Large intestine (tissue), 3 donors: ENCODE measurements at regions not wholly inside any gene's neighbourhood (a gene's known extent, or its start where the extent isn't known, plus 50 kb on each side); places are given as distances from the start of the nearest gene placed in this dataset.
"Not testable (repeated sequence)": the region's sequence is repeated elsewhere in the genome, so short reads cannot be mapped to it uniquely, and the experiment has no call there.

Experiments used
- DNase-seq, 2 donors: peaks; one replicate each; pipeline versions ENCODE4 v3.0.0 to v3.0.0-alpha.2; 2013
- H3K27ac ChIP-seq: one replicate; pipeline ENCODE4 v1.5.1; 2013; ENCODE audit warnings: low read length
- H3K27me3 ChIP-seq: 2 replicates; pipeline ENCODE4 v1.6.1; 2013; ENCODE audit warnings: low read length; ENCODE audit not compliant: control insufficient read depth, insufficient read depth
- H3K36me3 ChIP-seq: 2 replicates; pipeline ENCODE4 v1.6.1; 2013; ENCODE audit warnings: low read length; ENCODE audit not compliant: control insufficient read depth, insufficient read depth
- H3K4me1 ChIP-seq: one replicate; pipeline ENCODE4 v1.6.1; 2013; ENCODE audit warnings: low read length; ENCODE audit not compliant: control insufficient read depth, insufficient read depth
- H3K4me3 ChIP-seq: one replicate; pipeline ENCODE4 v1.5.1; 2013; ENCODE audit warnings: low read length
- H3K9me3 ChIP-seq: one replicate; pipeline ENCODE4 v1.6.1; 2013; ENCODE audit warnings: mild to moderate bottlenecking, low read depth, low read length, moderate library complexity; ENCODE audit not compliant: control insufficient read depth
- WGBS: methylation state at CpG from one replicate; pipeline ENCODE4 v1.1.5; 2013; ENCODE audit warnings: low lambda C conversion rate; ENCODE audit not compliant: insufficient coverage; 5-methylcytosine and 5-hydroxymethylcytosine counted together

DNA sequence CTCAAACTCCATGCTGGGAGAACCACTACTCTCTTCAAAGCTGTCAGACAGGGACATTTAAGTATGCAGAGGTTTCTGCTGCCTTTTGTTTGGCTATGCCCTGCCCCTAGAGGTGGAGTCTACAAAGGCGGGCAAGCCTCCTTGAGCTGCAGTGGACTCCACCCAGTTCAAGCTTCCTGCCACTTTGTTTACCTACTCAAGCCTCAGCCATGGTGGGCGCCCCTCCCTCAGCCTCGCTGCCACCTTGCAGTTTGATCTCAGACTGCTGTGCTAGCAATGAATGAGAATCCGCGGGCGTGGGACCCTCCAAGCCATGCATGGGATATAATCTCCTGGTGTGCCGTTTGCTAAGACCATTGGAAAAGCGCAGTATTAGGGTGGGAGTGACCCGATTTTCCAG lies 230.0 kb downstream of the TMA16 start:
- H3K36me3 ChIP-seq, DNase-seq, H3K9me3 ChIP-seq, H3K27ac ChIP-seq, H3K27me3 ChIP-seq, H3K4me3 ChIP-seq, H3K4me1 ChIP-seq: not testable (repeated sequence)
- no CpG with 5 or more reads among the region's 9 CpGs for WGBS

DNA sequence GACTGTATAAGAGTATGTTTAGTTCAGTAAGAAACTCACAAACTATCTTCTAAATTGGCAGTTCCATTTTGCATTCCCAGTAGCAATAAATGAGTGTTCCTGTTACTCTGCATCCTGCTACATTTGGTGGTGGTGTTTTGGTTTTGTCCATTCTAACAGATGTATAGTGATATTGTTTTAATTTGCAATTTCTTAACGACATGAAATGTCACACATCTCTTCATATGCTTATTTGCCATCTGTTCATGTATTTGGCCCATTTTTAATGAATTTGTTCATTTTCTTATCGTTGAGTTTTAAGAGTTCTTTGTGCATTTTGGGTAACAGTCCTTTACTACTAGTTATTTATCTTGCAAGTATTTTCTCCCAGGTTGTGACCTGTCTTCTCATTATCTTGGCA lies 232.2 kb downstream of the TMA16 start:
- H3K36me3 ChIP-seq, result no peaks in the 10 kb centered on the region
- DNase-seq, result no peak
- WGBS, result 81% methylated on average over 2 of the region's 2 CpGs
- no peak overlapping the region for H3K27ac ChIP-seq
- no peak overlapping the region for H3K4me3 ChIP-seq
- H3K27me3 ChIP-seq, result no peaks in the 10 kb centered on the region
- H3K4me1 ChIP-seq, result no peaks in the 10 kb centered on the region
- H3K9me3 ChIP-seq, result no peaks in the 10 kb centered on the region

DNA sequence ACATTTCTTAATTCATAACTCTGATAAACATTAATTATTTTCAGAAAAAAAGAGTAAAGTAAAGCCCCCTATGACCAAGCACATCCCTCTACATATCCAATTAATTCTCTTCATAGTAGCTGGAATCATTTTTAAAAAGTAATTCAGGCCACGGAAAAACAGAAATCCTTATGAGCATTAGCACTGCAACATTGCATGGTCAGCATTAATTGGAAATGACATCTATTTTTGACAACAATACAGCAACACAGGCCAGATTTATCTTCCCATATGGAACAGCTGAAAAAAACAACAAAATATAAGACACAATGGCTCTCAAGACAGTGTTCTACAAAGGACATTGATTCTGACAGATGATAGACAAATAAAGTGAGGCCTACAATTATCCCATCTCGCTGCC lies 236.6 kb downstream of the TMA16 start:
- no peaks in the 10 kb centered on the region for H3K4me1 ChIP-seq
- H3K9me3 ChIP-seq, result no peaks in the 10 kb centered on the region
- WGBS, result no CpG with 5 or more reads among the region's 2 CpGs
- DNase-seq, result no peak
- no peak overlapping the region for H3K27ac ChIP-seq
- no peaks in the 10 kb centered on the region for H3K27me3 ChIP-seq
- H3K36me3 ChIP-seq, result no peaks in the 10 kb centered on the region
- H3K4me3 ChIP-seq, result no peak overlapping the region

DNA sequence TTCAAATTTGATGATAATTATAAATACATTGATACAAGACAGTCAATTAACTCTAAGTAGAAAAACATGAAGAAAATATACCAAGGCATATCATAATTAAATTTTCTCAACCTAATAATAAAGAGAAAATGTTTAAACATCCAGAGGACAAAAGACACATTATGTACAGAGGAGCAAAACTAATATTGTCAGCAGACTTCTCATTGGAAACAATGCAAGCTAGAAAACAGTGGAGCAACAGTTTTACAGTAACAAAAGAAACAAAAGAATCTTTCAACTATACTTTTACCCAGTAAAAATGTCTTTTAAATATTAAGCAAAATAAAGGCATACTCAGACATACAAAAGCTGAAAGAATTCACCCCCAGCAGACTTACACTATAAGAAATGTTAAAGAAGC lies 238.0 kb downstream of the TMA16 start:
- no peak for DNase-seq
- H3K4me1 ChIP-seq, result no peaks in the 10 kb centered on the region
- no peaks in the 10 kb centered on the region for H3K36me3 ChIP-seq
- H3K27ac ChIP-seq, result no peak overlapping the region
- H3K9me3 ChIP-seq, result no peaks in the 10 kb centered on the region
- H3K27me3 ChIP-seq, result no peaks in the 10 kb centered on the region
- no peak overlapping the region for H3K4me3 ChIP-seq

DNA sequence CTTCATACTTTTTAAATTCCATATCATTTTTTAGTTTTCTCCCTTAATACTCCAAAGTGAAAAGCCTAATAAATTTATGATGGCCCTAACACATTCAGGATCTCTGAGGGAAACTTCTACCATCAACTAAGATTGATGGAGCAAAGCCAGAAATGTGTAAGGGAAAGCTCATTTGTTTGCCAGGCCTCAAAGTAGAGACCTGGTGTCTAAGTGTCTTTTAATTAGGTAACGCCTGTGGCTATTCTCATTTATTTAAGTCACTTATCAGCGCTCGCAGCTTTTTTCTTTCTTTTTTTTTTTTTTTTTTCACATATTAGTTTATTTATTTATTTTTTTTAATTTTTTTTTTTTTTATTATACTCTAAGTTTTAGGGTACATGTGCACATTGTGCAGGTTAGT lies 242.4 kb downstream of the TMA16 start:
- Histone ChIP-seq H3K4me3 (no peak overlapping the region), H3K27me3 (no peaks in the 10 kb centered on the region), H3K36me3 (no peaks in the 10 kb centered on the region), H3K9me3 (no peaks in the 10 kb centered on the region), H3K4me1 (no peaks in the 10 kb centered on the region), H3K27ac (no peak overlapping the region)
- WGBS, result 100% methylated on average over 2 of the region's 3 CpGs
- DNase-seq, result no peak

DNA sequence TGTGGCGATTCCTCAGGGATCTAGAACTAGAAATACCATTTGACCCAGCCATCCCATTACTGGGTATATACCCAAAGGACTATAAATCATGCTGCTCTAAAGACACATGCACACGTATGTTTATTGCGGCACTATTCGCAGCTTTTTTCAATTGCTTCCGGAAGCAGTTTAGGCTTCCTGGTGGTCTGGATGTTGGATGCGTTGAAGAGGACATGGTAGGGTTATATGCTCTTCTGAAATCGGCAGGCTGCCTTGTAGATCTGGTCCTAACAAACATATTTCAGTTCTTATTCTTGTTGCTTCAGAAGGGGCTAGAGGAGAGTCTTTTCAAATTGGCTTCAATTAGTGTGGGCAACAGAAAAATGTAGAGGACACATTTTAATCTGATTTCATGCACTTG lies 243.4 kb downstream of the TMA16 start:
- H3K9me3 ChIP-seq, H3K27ac ChIP-seq, H3K4me1 ChIP-seq, H3K4me3 ChIP-seq, H3K27me3 ChIP-seq, H3K36me3 ChIP-seq, DNase-seq: not testable (repeated sequence)
- no CpG with 5 or more reads among the region's 7 CpGs for WGBS

DNA sequence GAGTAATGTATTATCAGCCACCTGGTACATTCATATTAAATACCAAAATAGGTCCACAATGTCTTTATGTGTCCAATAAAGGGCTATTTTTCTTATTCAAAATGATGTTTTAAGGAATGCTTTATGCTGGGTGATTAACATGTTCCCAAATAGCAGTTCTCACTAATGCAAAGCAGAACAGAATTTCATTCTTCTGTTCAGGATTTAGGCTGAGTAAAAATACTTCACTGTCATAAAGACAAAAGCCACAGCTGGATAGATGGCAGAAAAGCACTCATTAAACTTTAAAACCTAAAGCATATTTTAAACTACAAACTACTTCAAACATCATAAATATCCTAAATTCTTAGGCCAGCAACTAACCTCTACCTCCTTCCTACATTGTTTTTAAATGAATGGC lies 244.0 kb downstream of the TMA16 start:
- H3K27me3 ChIP-seq, result no peaks in the 10 kb centered on the region
- no peak overlapping the region for H3K4me3 ChIP-seq
- no peak overlapping the region for H3K27ac ChIP-seq
- H3K4me1 ChIP-seq, result no peaks in the 10 kb centered on the region
- DNase-seq, result no peak
- H3K9me3 ChIP-seq, result no peaks in the 10 kb centered on the region
- no peaks in the 10 kb centered on the region for H3K36me3 ChIP-seq

DNA sequence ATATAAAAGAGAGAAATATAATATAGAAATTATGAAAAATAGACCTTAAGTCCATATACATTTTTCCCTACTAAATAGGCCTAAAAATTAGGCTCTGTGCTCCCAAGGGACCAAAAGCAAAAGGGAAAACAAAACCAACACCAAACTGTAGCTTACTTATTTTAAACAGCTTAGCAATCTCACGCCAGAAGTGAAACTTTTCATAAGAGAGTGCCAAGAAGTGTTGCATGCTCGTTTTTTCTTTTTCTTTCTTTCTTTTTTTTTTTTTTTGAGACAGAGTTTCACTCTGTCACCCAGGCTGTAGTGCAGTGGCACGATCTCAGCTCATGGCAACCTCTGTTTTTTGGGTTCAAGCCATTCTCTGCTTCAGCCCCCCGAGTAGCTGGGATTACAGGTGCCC lies 250.4 kb downstream of the TMA16 start:
- H3K27ac ChIP-seq, result no peak overlapping the region
- no peaks in the 10 kb centered on the region for H3K36me3 ChIP-seq
- H3K9me3 ChIP-seq, result no peaks in the 10 kb centered on the region
- no peaks in the 10 kb centered on the region for H3K27me3 ChIP-seq
- H3K4me1 ChIP-seq, result no peaks in the 10 kb centered on the region
- WGBS, result 58% methylated on average over 2 of the region's 4 CpGs
- H3K4me3 ChIP-seq, result no peak overlapping the region
- DNase-seq, result no peak

DNA sequence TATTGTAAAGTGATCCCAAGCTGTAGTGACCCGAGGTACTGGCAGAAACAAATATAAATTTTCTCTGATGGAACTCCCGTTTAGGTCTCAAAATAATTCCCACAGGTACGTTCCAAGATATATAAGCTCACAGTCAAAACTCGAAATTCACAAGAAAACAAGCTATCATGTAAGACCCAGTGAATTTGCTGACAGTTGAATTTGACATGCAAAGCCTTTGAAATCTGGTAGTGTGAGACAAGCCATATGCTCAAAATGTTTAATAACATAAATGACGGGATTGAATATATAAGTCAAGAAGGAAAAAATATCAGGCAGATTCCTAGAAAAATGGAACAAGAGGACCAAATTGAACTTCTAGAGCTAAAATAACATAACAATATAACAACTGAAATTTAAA lies 252.8 kb downstream of the TMA16 start:
- WGBS, result 100% methylated on average over 1 of the region's 5 CpGs
- no peak overlapping the region for H3K27ac ChIP-seq
- H3K36me3 ChIP-seq, result no peaks in the 10 kb centered on the region
- no peak for DNase-seq
- H3K4me1 ChIP-seq, result no peaks in the 10 kb centered on the region
- no peaks in the 10 kb centered on the region for H3K9me3 ChIP-seq
- no peaks in the 10 kb centered on the region for H3K27me3 ChIP-seq
- no peak overlapping the region for H3K4me3 ChIP-seq

DNA sequence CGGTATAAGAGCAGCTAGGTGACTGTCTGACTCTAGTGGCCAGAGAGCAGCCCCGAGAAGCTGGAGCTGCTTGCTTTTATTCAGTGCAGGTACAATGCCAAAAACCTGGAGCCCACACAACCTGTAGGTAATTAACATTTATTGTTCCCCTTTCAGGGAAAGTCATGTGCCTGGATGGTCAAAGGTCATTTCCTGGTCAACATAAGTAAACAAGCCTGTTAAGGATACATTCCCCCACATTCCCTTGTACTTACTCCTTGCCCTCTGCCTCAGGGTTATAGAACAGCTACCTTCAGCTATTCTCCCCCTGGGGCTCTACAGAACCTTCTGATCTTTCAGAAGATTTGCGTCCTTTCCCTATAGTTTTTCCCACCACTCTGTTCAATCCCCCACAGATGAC lies 253.4 kb downstream of the TMA16 start:
- peak in 1 of 2 donors; percentile 4 for DNase-seq
- WGBS, result no CpG with 5 or more reads among the region's 3 CpGs
- H3K27me3 ChIP-seq, result no peaks in the 10 kb centered on the region
- no peaks in the 10 kb centered on the region for H3K36me3 ChIP-seq
- H3K4me1 ChIP-seq, result no peaks in the 10 kb centered on the region
- no peak overlapping the region for H3K4me3 ChIP-seq
- no peaks in the 10 kb centered on the region for H3K9me3 ChIP-seq
- no peak overlapping the region for H3K27ac ChIP-seq

DNA sequence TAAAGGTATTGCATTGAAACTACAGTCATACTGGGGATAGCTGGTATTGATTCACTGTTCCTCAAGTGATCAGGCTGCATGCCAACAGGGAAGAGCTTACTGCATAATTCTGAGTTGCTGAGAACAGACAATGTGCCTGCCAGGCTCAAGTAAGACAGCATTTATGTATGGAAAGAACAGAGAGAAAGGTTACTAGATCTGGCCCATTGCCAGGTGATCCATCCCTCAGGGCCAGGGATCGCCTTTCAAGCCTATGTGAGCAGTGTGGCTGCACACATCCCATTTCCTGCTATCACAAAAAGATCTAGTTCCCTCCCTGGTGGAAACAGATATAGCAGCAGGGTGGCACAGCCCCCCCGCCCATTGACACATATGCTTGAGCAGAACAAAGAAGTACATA lies 254.0 kb downstream of the TMA16 start:
- Histone ChIP-seq H3K36me3 (no peaks in the 10 kb centered on the region), H3K27ac (no peak overlapping the region), H3K9me3 (no peaks in the 10 kb centered on the region), H3K27me3 (no peaks in the 10 kb centered on the region), H3K4me1 (no peaks in the 10 kb centered on the region), H3K4me3 (no peak overlapping the region)
- no peak for DNase-seq
- WGBS, result no CpG with 5 or more reads among the region's 2 CpGs
